ENCODE measurements at regions not wholly inside any gene's neighbourhood (a gene's known extent, or its start where the extent isn't known, plus 50 kb on each side); places are given as distances from the start of the nearest gene placed in this dataset.

- Histone ChIP-seq H3K9me3 (ENCODE audit: low read length) (peaks cover 9% of the 10 kb centered on the region), H3K4me3 (replicated peaks in 1 of 3; ENCODE audit: insufficient read depth in 1 of 3, low read depth in 2 of 3, low read length in 3 of 3) (no peak overlapping the region), H3K79me2 (ENCODE audit: insufficient read depth, low read length) (no peaks in the 10 kb centered on the region), H3K9ac (ENCODE audit: insufficient read depth, low read depth, low read length) (no peak overlapping the region), H4K20me1 (ENCODE audit: insufficient read depth, low read length) (no peaks in the 10 kb centered on the region), H3K4me1 (ENCODE audit: insufficient read depth, low read length) (no peaks in the 10 kb centered on the region), H3K27ac (ENCODE audit: extremely low read length, insufficient read depth, low read length) (no peak overlapping the region), H3K4me2 (ENCODE audit: low read depth, low read length) (no peak overlapping the region), H3K36me3 (replicated peaks in 1 of 2; ENCODE audit: control insufficient read depth in 1 of 2, insufficient read depth in 2 of 2, low read length in 2 of 2) (no peaks in the 10 kb centered on the region), H3K27me3 (ENCODE audit: control insufficient read depth in 1 of 2, insufficient read depth in 2 of 2, low read length in 2 of 2) (no peaks in the 10 kb centered on the region; a peak in 1 of 5 replicates), H2AFZ (ENCODE audit: low read length) (no peak overlapping the region)
- ChIA-PET CTCF (ENCODE audit: low intra/inter-chr PET ratio, low total read pairs) (no interaction called here), POLR2A (no interaction called here)
- TF ChIP-seq BRD4 (CRISPR knock-in tag; IDR thresholded peaks at IDR 0.05), result no peak
- TF ChIP-seq HMGXB3 (CRISPR knock-in tag; IDR thresholded peaks at IDR 0.05; ENCODE audit: borderline replicate concordance), result no peak
- TF ChIP-seq, protein P1, sequence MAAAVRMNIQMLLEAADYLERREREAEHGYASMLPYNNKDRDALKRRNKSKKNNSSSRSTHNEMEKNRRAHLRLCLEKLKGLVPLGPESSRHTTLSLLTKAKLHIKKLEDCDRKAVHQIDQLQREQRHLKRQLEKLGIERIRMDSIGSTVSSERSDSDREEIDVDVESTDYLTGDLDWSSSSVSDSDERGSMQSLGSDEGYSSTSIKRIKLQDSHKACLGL (CRISPR knock-in tag; IDR thresholded peaks at IDR 0.05), result no peak
- no peak for TF ChIP-seq ZNF274 (CRISPR knock-in tag; IDR thresholded peaks at IDR 0.05)
- TF ChIP-seq DNMT3B (CRISPR knock-in tag; conservative IDR thresholded peaks at IDR 0.05), result no peak
- TF ChIP-seq JUND (CRISPR knock-in tag; IDR thresholded peaks at IDR 0.05), result no peak
- no peak for TF ChIP-seq TARDBP (CRISPR knock-in tag; IDR thresholded peaks at IDR 0.05)
- TF ChIP-seq ZBTB14 (CRISPR knock-in tag; IDR thresholded peaks at IDR 0.05), result no peak
- no peak for TF ChIP-seq ZNF282 (IDR thresholded peaks at IDR 0.05; ENCODE audit: partially characterized antibody)
- FAIRE-seq (no peak), DNase-seq (ENCODE audit: low spot score) (no peak), ATAC-seq (no peak)
- 0% methylated on average over 3 of the region's 4 CpGs for WGBS (ENCODE audit: low lambda C conversion rate)
- in situ Hi-C loops (cut with HindIII; ENCODE audit: extremely low pct_ligation_motif_present, low pct_unique_long_range_greater_than_20kb) (no loop called here), intact Hi-C loops (cut with micrococcal nuclease; ENCODE audit: unreplicated experiment) (no loop called here)
- BruUV-seq (replicated peaks), result no TSS peak
Measured at GRCh38 chr4:18390655-18391353, 369.2 kb upstream of the LCORL start.

Data from HepG2 (cell line).